ENCODE measurements at regions not wholly inside any gene's neighbourhood (a gene's known extent, or its start where the extent isn't known, plus 50 kb on each side); places are given as distances from the start of the nearest gene placed in this dataset.
"Not testable (repeated sequence)": the region's sequence is repeated elsewhere in the genome, so short reads cannot be mapped to it uniquely, and the experiment has no call there.

DNA sequence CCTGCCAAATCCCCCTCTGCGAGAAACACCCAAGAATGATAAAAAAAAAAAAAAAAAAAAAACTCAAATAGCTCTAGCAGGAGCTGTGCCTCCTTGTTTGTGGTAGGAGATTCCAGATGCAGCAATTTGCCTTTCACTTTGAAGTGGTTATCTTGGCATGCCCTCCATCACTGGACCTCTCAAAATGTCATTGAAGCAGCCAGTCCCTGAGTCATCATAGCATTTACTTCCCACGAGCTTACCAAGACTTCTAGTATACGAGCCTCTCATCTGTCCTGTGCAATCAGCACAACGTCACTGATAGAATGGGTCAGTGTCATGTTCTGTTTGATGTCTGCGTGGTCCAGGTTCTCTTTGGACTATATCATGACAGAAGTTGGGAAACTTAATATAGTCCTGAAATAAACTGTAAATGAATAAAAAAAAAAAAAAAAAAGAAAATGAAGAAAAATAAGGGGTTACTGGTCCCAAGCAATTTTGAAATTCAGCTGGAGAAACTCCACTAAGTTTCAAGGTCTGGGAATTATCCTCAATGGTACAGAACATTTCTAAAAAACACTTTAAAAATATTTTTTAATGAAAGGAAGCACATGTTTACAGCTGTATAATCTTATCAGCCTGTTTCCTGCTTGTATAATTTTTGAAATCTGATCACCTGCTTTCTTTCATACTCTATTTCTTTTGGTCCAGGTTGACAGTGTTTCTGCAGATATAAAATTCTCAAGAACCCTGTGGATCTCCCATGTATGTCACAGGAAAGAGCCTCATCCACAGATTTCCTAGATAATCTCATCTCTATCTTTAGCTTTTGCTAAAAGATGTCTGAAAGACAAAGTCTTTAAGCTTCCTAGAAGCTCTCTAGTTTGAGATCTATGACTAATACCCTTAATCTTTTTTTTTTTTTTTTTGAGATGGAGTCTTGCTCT, 74.1 kb upstream of the EHBP1 start:
- DNase-seq = no peak
- Histone ChIP-seq H3K79me2 (ENCODE audit: low read length) (no peaks in the 10 kb centered on the region), H3K4me2 (ENCODE audit: low read depth, low read length, poor library complexity, severe bottlenecking) (no peak overlapping the region), H3K36me3 (ENCODE audit: insufficient read depth, low read length) (no peaks in the 10 kb centered on the region), H3K4me1 (ENCODE audit: low read length) (no peaks in the 10 kb centered on the region), H3K27me3 (ENCODE audit: low read length) (no peaks in the 10 kb centered on the region), H2AFZ (ENCODE audit: low read length) (no peak overlapping the region), H4K20me1 (ENCODE audit: insufficient read depth, low read depth, low read length) (no peaks in the 10 kb centered on the region), H3K9ac (ENCODE audit: low read length) (no peak overlapping the region), H3K9me3 (ENCODE audit: low read length) (no peaks in the 10 kb centered on the region), H3K27ac (ENCODE audit: low read length) (no peak overlapping the region), H3K4me3 (ENCODE audit: low read length) (no peak overlapping the region), H3K9me2 (replicated peaks; ENCODE audit: insufficient read depth, low read length) (no peaks in the 10 kb centered on the region)

DNA sequence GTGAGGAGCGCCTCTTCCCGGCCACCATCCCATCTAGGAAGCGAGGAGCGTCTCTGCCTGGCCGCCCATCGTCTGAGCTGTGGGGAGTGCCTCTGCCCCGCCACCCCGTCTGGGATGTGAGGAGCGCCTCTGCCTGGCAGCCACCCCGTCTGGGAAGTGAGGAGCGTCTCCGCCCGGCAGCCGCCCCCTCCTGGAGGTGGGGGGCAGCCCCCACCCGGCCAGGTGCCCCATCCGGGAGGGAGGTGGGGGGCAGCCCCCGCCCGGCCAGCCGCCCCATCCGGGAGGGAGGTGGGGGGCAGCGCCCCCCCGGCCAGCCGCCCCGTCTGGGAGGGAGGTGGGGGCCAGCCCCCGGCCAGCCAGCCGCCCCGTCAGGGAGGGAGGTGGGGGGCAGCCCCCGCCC, 75.3 kb upstream of the EHBP1 start:
- H3K27ac ChIP-seq (ENCODE audit: low read length); H3K9ac ChIP-seq (ENCODE audit: low read length); H3K36me3 ChIP-seq (ENCODE audit: insufficient read depth, low read length); H3K4me2 ChIP-seq (ENCODE audit: low read depth, low read length, poor library complexity, severe bottlenecking); H3K4me3 ChIP-seq (ENCODE audit: low read length); H3K4me1 ChIP-seq (ENCODE audit: low read length); DNase-seq; H2AFZ ChIP-seq (ENCODE audit: low read length); H3K79me2 ChIP-seq (ENCODE audit: low read length); H3K9me2 ChIP-seq (replicated peaks; ENCODE audit: insufficient read depth, low read length); H3K27me3 ChIP-seq (ENCODE audit: low read length); H3K9me3 ChIP-seq (ENCODE audit: low read length); H4K20me1 ChIP-seq (ENCODE audit: insufficient read depth, low read depth, low read length): not testable (repeated sequence)

DNA sequence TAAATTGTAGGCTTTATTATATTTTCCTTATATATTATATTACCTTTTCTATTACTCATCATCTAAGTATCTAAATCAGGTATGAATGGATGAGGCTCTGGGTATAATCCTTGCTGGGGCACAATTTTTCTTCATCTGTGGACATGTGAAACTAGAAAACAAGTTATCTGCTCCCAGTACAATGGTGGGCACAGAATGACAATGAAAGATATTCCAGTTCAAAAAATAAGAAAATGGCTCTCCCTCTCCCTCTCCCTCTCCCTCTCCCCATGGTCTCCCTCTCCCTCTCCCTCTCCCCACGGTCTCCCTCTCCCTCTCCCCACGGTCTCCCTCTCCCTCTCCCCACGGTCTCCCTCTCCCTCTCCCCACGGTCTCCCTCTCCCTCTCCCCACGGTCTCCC, 76.2 kb upstream of the EHBP1 start:
- H3K79me2 ChIP-seq (ENCODE audit: low read length); H3K36me3 ChIP-seq (ENCODE audit: insufficient read depth, low read length); DNase-seq; H3K4me2 ChIP-seq (ENCODE audit: low read depth, low read length, poor library complexity, severe bottlenecking); H4K20me1 ChIP-seq (ENCODE audit: insufficient read depth, low read depth, low read length); H2AFZ ChIP-seq (ENCODE audit: low read length); H3K9me3 ChIP-seq (ENCODE audit: low read length); H3K27me3 ChIP-seq (ENCODE audit: low read length); H3K9ac ChIP-seq (ENCODE audit: low read length); H3K4me3 ChIP-seq (ENCODE audit: low read length); H3K27ac ChIP-seq (ENCODE audit: low read length); H3K9me2 ChIP-seq (replicated peaks; ENCODE audit: insufficient read depth, low read length); H3K4me1 ChIP-seq (ENCODE audit: low read length): not testable (repeated sequence)

DNA sequence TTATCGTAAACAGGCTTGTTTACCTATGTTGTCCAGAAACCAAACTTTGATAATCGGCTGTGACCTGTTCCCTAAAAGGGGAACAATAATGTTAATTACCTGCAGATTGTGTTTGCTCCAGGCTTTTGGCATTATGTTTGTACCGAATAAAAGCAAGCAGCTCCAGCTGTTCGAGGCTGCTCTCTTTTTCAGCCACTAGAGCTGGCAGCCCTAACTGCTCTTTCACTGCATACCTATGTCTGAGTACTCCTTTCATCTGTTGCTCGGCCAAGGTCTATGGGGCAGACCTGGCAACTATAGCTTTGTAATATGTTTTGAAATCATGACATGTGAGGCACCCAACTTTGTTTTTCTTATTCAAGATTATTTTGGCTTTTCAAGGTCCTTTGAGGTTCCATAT, 77.8 kb upstream of the EHBP1 start:
- H3K4me3 ChIP-seq (ENCODE audit: low read length) = no peak overlapping the region
- no peak for DNase-seq
- no peaks in the 10 kb centered on the region for H3K9me3 ChIP-seq (ENCODE audit: low read length)
- no peaks in the 10 kb centered on the region for H3K27me3 ChIP-seq (ENCODE audit: low read length)
- no peak overlapping the region for H3K27ac ChIP-seq (ENCODE audit: low read length)
- H3K9me2 ChIP-seq (replicated peaks; ENCODE audit: insufficient read depth, low read length) = no peaks in the 10 kb centered on the region
- no peaks in the 10 kb centered on the region for H3K79me2 ChIP-seq (ENCODE audit: low read length)
- no peak overlapping the region for H2AFZ ChIP-seq (ENCODE audit: low read length)
- no peaks in the 10 kb centered on the region for H3K36me3 ChIP-seq (ENCODE audit: insufficient read depth, low read length)
- no peak overlapping the region for H3K4me2 ChIP-seq (ENCODE audit: low read depth, low read length, poor library complexity, severe bottlenecking)
- H3K4me1 ChIP-seq (ENCODE audit: low read length) = no peaks in the 10 kb centered on the region
- H4K20me1 ChIP-seq (ENCODE audit: insufficient read depth, low read depth, low read length) = no peaks in the 10 kb centered on the region
- no peak overlapping the region for H3K9ac ChIP-seq (ENCODE audit: low read length)

DNA sequence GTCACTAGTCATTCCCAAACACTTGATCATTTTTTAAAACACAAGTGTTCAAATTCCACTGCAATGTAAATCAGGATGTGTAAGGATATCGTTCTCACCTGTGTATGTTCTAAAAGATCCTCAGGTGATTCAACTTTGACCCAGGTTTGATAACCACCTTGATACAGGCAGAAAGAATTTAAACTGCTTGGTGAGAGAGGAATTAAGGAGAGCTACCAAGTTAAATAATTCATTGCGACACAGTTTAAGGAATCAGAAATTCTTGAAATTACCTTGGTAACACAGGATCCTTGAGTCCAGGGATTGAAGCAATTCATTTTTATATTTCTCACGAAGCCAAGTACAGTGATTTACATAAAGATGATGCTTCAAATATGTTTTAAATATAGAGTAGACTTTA, 80.7 kb upstream of the EHBP1 start:
- no peaks in the 10 kb centered on the region for H3K9me3 ChIP-seq (ENCODE audit: low read length)
- no peaks in the 10 kb centered on the region for H3K36me3 ChIP-seq (ENCODE audit: insufficient read depth, low read length)
- no peak overlapping the region for H3K27ac ChIP-seq (ENCODE audit: low read length)
- H3K79me2 ChIP-seq (ENCODE audit: low read length) = no peaks in the 10 kb centered on the region
- no peaks in the 10 kb centered on the region for H3K27me3 ChIP-seq (ENCODE audit: low read length)
- H3K9me2 ChIP-seq (replicated peaks; ENCODE audit: insufficient read depth, low read length) = no peaks in the 10 kb centered on the region
- no peak overlapping the region for H3K9ac ChIP-seq (ENCODE audit: low read length)
- H3K4me1 ChIP-seq (ENCODE audit: low read length) = no peaks in the 10 kb centered on the region
- DNase-seq = no peak
- H2AFZ ChIP-seq (ENCODE audit: low read length) = no peak overlapping the region
- H3K4me2 ChIP-seq (ENCODE audit: low read depth, low read length, poor library complexity, severe bottlenecking) = no peak overlapping the region
- no peak overlapping the region for H3K4me3 ChIP-seq (ENCODE audit: low read length)
- H4K20me1 ChIP-seq (ENCODE audit: insufficient read depth, low read depth, low read length) = no peaks in the 10 kb centered on the region

DNA sequence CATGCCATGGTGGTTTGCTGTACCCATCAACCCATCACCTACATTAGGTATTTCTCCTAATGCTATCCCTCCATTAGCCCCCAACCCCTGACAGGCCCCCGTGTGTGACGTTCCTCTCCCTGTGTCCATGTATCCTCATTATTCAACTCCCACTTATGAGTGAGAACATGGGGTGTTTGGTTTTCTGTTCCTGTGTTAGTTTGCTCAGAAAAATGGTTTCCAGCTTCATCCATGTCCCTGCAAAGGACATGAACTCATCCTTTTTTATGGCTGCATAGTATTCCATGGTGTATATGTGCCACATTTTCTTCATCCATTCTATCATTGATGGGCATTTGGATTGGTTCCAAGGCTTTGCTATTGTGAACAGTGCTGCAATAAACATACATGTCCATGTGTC, 89.0 kb upstream of the EHBP1 start:
- DNase-seq; H3K4me2 ChIP-seq (ENCODE audit: low read depth, low read length, poor library complexity, severe bottlenecking); H3K9me3 ChIP-seq (ENCODE audit: low read length); H3K79me2 ChIP-seq (ENCODE audit: low read length); H3K4me1 ChIP-seq (ENCODE audit: low read length); H3K27ac ChIP-seq (ENCODE audit: low read length); H3K36me3 ChIP-seq (ENCODE audit: insufficient read depth, low read length); H3K27me3 ChIP-seq (ENCODE audit: low read length); H2AFZ ChIP-seq (ENCODE audit: low read length); H3K9ac ChIP-seq (ENCODE audit: low read length); H3K9me2 ChIP-seq (replicated peaks; ENCODE audit: insufficient read depth, low read length); H3K4me3 ChIP-seq (ENCODE audit: low read length); H4K20me1 ChIP-seq (ENCODE audit: insufficient read depth, low read depth, low read length): not testable (repeated sequence)

DNA sequence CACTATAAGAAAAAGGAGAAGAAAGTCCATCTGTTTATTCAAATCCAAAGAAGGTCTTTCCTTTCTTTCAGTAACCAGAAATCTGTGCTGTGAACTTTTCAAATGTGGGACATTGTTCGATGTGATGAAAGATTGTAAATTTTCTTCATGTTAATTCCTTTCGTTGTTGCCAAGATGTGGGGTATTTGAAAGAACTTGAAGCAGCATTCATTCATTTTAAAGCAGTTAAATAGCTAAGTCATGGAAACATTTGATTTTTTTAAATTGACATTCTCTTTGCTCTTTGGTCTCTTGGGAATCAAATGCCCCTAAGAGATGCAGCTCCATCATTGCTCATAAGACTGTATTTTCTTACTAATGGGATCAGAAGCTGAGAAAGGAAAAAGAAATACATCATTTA, 93.7 kb upstream of the EHBP1 start:
- Histone ChIP-seq H3K27ac (ENCODE audit: low read length) (no peak overlapping the region), H3K9ac (ENCODE audit: low read length) (no peak overlapping the region), H2AFZ (ENCODE audit: low read length) (no peak overlapping the region), H3K79me2 (ENCODE audit: low read length) (no peaks in the 10 kb centered on the region), H3K9me2 (replicated peaks; ENCODE audit: insufficient read depth, low read length) (no peaks in the 10 kb centered on the region), H3K4me1 (ENCODE audit: low read length) (no peaks in the 10 kb centered on the region), H3K9me3 (ENCODE audit: low read length) (no peaks in the 10 kb centered on the region), H3K27me3 (ENCODE audit: low read length) (peaks cover 5% of the 10 kb centered on the region; the same call in 1 of the 2 replicates), H3K4me3 (ENCODE audit: low read length) (no peak overlapping the region), H3K4me2 (ENCODE audit: low read depth, low read length, poor library complexity, severe bottlenecking) (no peak overlapping the region), H3K36me3 (ENCODE audit: insufficient read depth, low read length) (no peaks in the 10 kb centered on the region), H4K20me1 (ENCODE audit: insufficient read depth, low read depth, low read length) (no peaks in the 10 kb centered on the region)
- no peak for DNase-seq

DNA sequence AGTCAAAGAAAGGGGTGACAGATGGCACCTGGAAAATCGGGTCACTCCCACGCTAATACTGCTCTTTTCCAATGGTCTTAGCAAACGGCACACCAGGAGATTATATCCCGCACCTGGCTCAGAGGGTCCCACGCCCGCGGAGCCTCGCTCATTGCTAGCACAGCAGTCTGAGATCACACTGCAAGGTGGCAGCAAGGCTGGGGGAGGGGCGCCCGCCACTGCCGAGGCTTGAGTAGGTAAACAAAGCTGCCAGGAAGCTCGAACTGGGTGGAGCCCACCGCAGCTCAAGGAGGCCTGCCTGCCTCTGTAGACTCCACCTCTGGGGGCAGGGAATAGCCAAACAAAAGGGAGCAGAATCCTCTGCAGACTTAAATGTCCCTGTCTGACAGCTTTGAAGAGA, 99.5 kb upstream of the TMEM17 start:
- not testable (repeated sequence) for H3K79me2 ChIP-seq (ENCODE audit: low read length); H3K4me3 ChIP-seq (ENCODE audit: low read length); H3K4me2 ChIP-seq (ENCODE audit: low read depth, low read length, poor library complexity, severe bottlenecking); H3K9me2 ChIP-seq (replicated peaks; ENCODE audit: insufficient read depth, low read length); H2AFZ ChIP-seq (ENCODE audit: low read length); H3K4me1 ChIP-seq (ENCODE audit: low read length); H3K36me3 ChIP-seq (ENCODE audit: insufficient read depth, low read length); H3K9ac ChIP-seq (ENCODE audit: low read length); H3K27me3 ChIP-seq (ENCODE audit: low read length); H4K20me1 ChIP-seq (ENCODE audit: insufficient read depth, low read depth, low read length); H3K27ac ChIP-seq (ENCODE audit: low read length); DNase-seq; H3K9me3 ChIP-seq (ENCODE audit: low read length)

Measured in Karpas-422 (cell line).